Subcutaneous abdominal adipose tissue (tissue), 5 donors: ENCODE measurements at regions not wholly inside any gene's neighbourhood (a gene's known extent, or its start where the extent isn't known, plus 50 kb on each side); places are given as distances from the start of the nearest gene placed in this dataset.
"Not testable (repeated sequence)": the region's sequence is repeated elsewhere in the genome, so short reads cannot be mapped to it uniquely, and the experiment has no call there.

Experiments used
- H3K27ac ChIP-seq: one replicate; pipeline ENCODE4 v1.7.0; 2013; ENCODE audit warnings: low read depth, mild to moderate bottlenecking, inconsistent platforms, low read length, moderate library complexity
- H3K27me3 ChIP-seq, 5 donors: one replicate each; pipeline ENCODE4 v1.7.0; 2013; ENCODE audit warnings: low read length in 5 of 5, inconsistent platforms in 1 of 5; ENCODE audit not compliant: control insufficient read depth in 5 of 5, insufficient read depth in 4 of 5
- H3K36me3 ChIP-seq, 5 donors: one replicate each; pipeline ENCODE4 v1.7.0; 2013; ENCODE audit warnings: low read length in 5 of 5; ENCODE audit not compliant: control insufficient read depth in 5 of 5, insufficient read depth in 5 of 5
- H3K4me1 ChIP-seq, 5 donors: one replicate each; pipeline ENCODE4 v1.7.0; 2013; ENCODE audit warnings: low read length in 5 of 5, mild to moderate bottlenecking in 3 of 5, moderate library complexity in 1 of 5; ENCODE audit not compliant: control insufficient read depth in 5 of 5, insufficient read depth in 5 of 5
- H3K4me3 ChIP-seq, 5 donors: one replicate each; pipeline ENCODE4 v1.7.0; 2013; ENCODE audit warnings: low read length in 5 of 5, low read depth in 1 of 5
- H3K9ac ChIP-seq, 5 donors: one replicate each; pipeline ENCODE4 v1.7.0; 2013; ENCODE audit warnings: low read length in 5 of 5, mild to moderate bottlenecking in 4 of 5, moderate library complexity in 3 of 5
- H3K9me3 ChIP-seq, 5 donors: one replicate each; pipeline ENCODE4 v1.7.0; 2013; ENCODE audit warnings: low read length in 5 of 5; ENCODE audit not compliant: control insufficient read depth in 5 of 5
- donor health status: healthy.
- donor health status: healthy.
- donor health status: healthy.
- donor health status: healthy.
- donor health status: healthy.

GRCh38 chr4:84258905-84259830 lies 239.9 kb downstream of the NKX6-1 start:
- Histone ChIP-seq H3K9me3 (peaks cover 0 to 13% (median 9%) of the 10 kb centered on the region in 5 donors), H3K4me1 (no peaks in the 10 kb centered on the region), H3K27ac (no peak overlapping the region), H3K36me3 (no peaks in the 10 kb centered on the region), H3K4me3 (no peak overlapping the region), H3K9ac (no peak overlapping the region), H3K27me3 (no peaks in the 10 kb centered on the region)

GRCh38 chr4:84254537-84254936 lies 244.6 kb downstream of the NKX6-1 start:
- H3K27ac ChIP-seq = no peak overlapping the region
- no peak overlapping the region for H3K9ac ChIP-seq
- H3K27me3 ChIP-seq = no peaks in the 10 kb centered on the region
- no peaks in the 10 kb centered on the region for H3K4me1 ChIP-seq
- H3K36me3 ChIP-seq = no peaks in the 10 kb centered on the region
- peaks cover 0 to 7% (median 3%) of the 10 kb centered on the region in 5 donors for H3K9me3 ChIP-seq
- H3K4me3 ChIP-seq = no peak overlapping the region

- Histone ChIP-seq H3K27me3 (no peaks in the 10 kb centered on the region), H3K27ac (no peak overlapping the region), H3K9ac (no peak overlapping the region), H3K4me3 (no peak overlapping the region), H3K9me3 (peaks cover 0 to 3% (median 0%) of the 10 kb centered on the region in 5 donors), H3K36me3 (no peaks in the 10 kb centered on the region), H3K4me1 (no peaks in the 10 kb centered on the region)
Measured at GRCh38 chr4:84249521-84249920, 249.6 kb downstream of the NKX6-1 start.

GRCh38 chr4:84245042-84245441 lies 254.1 kb downstream of the NKX6-1 start:
- H3K4me1 ChIP-seq, H3K36me3 ChIP-seq, H3K9ac ChIP-seq, H3K27me3 ChIP-seq, H3K4me3 ChIP-seq, H3K9me3 ChIP-seq, H3K27ac ChIP-seq: not testable (repeated sequence)

DNA sequence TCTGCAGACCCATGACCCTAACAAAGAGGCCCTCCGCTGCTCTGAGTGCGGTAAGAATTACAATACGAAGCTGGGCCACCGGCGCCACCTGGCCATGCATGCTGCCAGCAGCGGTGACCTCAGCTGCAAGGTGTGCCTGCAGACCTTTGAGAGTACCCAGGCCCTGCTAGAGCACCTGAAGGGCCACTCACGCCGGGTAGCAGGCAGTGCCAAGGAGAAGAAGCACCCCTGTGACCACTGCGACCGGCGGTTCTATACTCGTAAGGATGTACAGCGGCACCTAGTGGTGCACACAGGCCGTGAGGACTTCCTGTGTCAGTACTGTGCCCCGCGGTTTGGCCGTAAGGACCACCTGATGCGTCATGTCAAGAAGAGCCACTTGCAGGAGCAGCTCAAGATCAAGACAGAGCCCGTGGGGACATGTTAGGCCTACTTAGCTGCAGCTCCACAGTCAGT lies 254.7 kb downstream of the NKX6-1 start:
- H3K27me3 ChIP-seq, H3K9me3 ChIP-seq, H3K4me1 ChIP-seq, H3K4me3 ChIP-seq, H3K9ac ChIP-seq, H3K27ac ChIP-seq, H3K36me3 ChIP-seq: not testable (repeated sequence)

GRCh38 chr4:84243685-84244084 lies 255.4 kb downstream of the NKX6-1 start:
- no peak overlapping the region for H3K4me3 ChIP-seq
- no peaks in the 10 kb centered on the region for H3K27me3 ChIP-seq
- H3K9ac ChIP-seq = no peak overlapping the region

DNA sequence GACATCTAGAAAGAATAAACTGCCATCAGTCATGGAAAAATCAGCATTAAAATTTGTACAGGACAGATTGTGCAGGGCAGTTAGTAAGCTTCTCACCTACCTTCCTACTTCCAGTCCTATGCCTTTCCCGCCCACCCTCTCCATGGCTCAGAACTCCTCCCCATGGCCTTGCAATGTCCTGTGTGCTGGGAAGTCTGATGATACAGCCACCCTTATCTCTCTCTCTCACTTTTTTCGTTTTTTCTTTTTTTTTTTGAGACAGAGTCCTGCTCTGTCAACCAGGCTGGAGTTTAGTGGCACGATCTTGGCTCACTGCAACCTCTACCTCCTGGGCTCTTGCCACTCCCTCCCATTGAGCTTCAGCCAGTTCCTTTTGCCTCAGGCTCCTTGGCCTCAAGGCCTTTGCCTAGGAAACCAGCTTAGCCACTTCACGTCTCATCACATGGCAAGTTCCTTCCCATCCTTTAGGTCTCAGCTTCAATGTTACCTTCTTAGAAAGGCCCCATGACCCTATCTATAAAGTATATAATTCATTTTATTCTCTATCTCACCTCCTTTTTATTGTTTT lies 259.7 kb downstream of the NKX6-1 start:
- H3K9me3 ChIP-seq = peaks cover 0 to 3% (median 0%) of the 10 kb centered on the region in 5 donors
- no peaks in the 10 kb centered on the region for H3K36me3 ChIP-seq
- peaks cover 0 to 5% (median 0%) of the 10 kb centered on the region in 5 donors for H3K4me1 ChIP-seq
- H3K27ac ChIP-seq = no peak overlapping the region
- no peak overlapping the region for H3K9ac ChIP-seq
- H3K4me3 ChIP-seq = no peak overlapping the region
- no peaks in the 10 kb centered on the region for H3K27me3 ChIP-seq

More at GRCh38 chr4:84243685-84244084, 255.4 kb downstream of the NKX6-1 start:
- Histone ChIP-seq H3K4me1 (peaks cover 0 to under 1% (median 0%) of the 10 kb centered on the region in 5 donors), H3K36me3 (no peaks in the 10 kb centered on the region), H3K9me3 (no peaks in the 10 kb centered on the region), H3K27ac (no peak overlapping the region)

- H3K4me1 ChIP-seq = peaks cover 0 to 5% (median 0%) of the 10 kb centered on the region in 5 donors
- H3K27ac ChIP-seq = no peak overlapping the region
- H3K9ac ChIP-seq = no peak overlapping the region
- H3K9me3 ChIP-seq = peaks cover 0 to 3% (median 0%) of the 10 kb centered on the region in 5 donors
- H3K4me3 ChIP-seq = no peak overlapping the region
- no peaks in the 10 kb centered on the region for H3K36me3 ChIP-seq
- H3K27me3 ChIP-seq = no peaks in the 10 kb centered on the region
Measured at GRCh38 chr4:84238247-84239090, 260.6 kb downstream of the NKX6-1 start.

GRCh38 chr4:84237008-84237407 lies 262.1 kb downstream of the NKX6-1 start:
- Histone ChIP-seq H3K9me3 (peaks cover 0 to 3% (median 0%) of the 10 kb centered on the region in 5 donors), H3K9ac (no peak overlapping the region), H3K27me3 (no peaks in the 10 kb centered on the region), H3K27ac (no peak overlapping the region), H3K4me3 (no peak overlapping the region), H3K36me3 (no peaks in the 10 kb centered on the region), H3K4me1 (peaks cover 0 to 5% (median 0%) of the 10 kb centered on the region in 5 donors)
